NCI-H2171 treated with DMSO at 0.1 percent for 48 hours (cell line): ENCODE measurements at regions not wholly inside any gene's neighbourhood (a gene's known extent, or its start where the extent isn't known, plus 50 kb on each side); places are given as distances from the start of the nearest gene placed in this dataset.
"Not testable (repeated sequence)": the region's sequence is repeated elsewhere in the genome, so short reads cannot be mapped to it uniquely, and the experiment has no call there.

Source experiments
- DNase-seq: peaks from one replicate; lab custom pipeline; 2025; lab: John Stamatoyannopoulos, UW

GRCh38 chr13:44748439-44748838, 172.3 kb upstream of the TSC22D1 start:
- no peak for DNase-seq

GRCh38 chr13:44747179-44747578, 171.0 kb upstream of the TSC22D1 start:
- DNase-seq, result no peak

- DNase-seq, result no peak
These were observed 170.6 kb upstream of the TSC22D1 start for GRCh38 chr13:44746690-44747089.

- DNase-seq, result no peak
These were observed 168.9 kb upstream of the TSC22D1 start for GRCh38 chr13:44744880-44745633.

- no peak for DNase-seq
These were observed 163.4 kb upstream of the TSC22D1 start for GRCh38 chr13:44739539-44739938.

DNA sequence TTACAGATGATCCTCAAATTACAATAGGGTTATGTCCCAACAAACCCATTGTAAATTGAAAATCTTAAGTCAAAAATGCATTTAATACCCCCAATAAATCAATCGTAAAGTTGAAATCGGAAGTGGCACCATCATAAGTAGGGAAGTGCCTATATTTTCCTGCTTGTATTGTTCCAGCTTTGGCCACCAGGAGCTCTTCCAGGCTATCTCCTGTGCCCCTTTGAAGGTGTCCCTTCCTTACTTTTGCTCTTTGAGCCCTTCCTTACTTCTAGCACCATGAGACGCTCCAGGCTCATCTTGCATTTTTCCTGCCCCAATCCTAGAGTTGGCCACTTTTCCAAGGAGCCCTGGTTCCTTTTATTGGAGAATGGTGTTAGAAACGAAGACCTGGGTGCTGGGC, 163.0 kb upstream of the TSC22D1 start:
- DNase-seq, result no peak

DNA sequence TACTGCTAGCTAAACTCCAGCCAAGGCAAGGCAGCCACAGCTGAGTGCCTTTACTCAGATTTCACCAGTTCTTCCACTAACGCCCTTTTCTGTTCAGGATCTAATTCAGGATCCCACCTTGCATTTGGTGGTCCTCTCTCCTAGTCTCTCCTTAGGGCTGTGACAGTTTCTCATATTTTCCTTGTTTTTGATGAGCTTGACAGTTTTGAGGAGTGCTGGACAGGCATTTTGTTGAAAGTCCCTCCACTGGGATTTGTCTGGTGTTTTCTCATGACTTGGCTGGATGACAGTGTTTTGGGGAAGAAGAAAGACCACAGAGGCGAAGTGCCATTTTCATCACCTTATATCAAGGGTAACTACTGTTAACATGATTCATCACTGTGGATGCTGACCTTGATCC, 162.3 kb upstream of the TSC22D1 start:
- DNase-seq, result no peak

GRCh38 chr13:44735806-44736205, 159.7 kb upstream of the TSC22D1 start:
- no peak for DNase-seq

DNA sequence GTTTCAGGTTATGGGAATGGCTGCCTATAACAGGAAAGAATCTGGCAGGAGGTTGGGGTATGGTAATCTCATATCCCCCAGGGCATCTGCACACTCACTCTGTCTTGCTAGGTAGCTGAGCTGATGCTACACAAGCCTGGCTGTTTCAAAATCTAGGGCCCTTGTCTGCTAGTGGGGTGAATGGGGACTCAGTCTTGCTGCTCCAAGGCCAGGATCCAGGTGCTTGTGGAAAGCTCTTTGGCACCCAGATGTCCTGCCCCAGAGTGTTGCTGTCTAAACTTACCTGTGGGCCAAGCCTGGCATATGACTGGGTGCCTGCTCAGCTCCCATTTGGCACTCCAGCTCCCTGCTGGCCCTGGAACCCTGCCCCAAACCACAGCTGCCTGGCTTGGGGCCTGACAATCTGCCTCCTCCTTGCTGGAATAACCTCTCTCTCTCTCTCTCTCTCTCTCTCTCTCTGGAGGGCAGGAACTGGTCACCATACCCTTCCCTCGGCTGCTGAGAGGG, 158.1 kb upstream of the TSC22D1 start:
- DNase-seq, result peak; percentile 87

- no peak for DNase-seq
These were observed 156.5 kb upstream of the TSC22D1 start for GRCh38 chr13:44732503-44733098.

DNA sequence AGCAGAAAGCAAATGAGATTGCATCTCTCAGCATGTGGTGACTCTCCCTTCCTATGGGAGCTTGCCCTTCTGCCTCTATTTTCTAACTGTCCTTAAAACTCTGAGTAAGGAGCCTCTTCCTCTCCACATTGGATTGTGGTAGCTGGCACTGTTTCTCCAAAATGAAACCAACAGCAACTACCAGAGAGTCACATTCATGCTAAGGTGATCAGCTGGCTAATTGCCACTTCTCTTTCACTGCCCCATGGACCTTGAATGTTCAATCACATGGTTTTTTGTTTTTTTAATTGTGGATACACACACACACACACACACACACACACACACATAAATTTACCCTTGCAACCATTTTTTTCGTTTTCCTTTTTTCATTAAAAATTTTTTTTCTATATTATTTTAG, 154.7 kb upstream of the TSC22D1 start:
- DNase-seq, result no peak

GRCh38 chr13:44730099-44730498, 154.0 kb upstream of the TSC22D1 start:
- DNase-seq, result no peak

GRCh38 chr13:44727591-44727990, 151.5 kb upstream of the TSC22D1 start:
- not testable (repeated sequence) for DNase-seq

DNA sequence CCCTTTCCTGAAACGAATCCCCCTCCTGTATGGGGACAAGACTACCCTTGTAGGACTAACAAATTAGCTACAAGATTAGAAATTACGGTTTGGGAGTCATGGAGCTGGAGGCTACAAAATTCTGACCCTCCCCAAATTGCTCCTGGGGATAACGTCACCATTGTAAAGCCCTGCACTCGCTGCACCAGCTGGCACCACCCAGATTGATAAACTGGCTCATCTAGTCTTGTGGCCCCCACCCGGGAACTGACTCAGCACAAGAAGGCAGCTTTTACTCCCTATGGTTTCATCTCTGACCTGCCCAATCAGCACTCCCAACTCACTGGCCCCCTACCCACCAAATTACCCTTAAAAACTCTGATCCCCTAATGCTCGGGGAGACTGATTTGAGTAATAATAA, 150.6 kb upstream of the TSC22D1 start:
- peak; percentile 34 for DNase-seq

DNA sequence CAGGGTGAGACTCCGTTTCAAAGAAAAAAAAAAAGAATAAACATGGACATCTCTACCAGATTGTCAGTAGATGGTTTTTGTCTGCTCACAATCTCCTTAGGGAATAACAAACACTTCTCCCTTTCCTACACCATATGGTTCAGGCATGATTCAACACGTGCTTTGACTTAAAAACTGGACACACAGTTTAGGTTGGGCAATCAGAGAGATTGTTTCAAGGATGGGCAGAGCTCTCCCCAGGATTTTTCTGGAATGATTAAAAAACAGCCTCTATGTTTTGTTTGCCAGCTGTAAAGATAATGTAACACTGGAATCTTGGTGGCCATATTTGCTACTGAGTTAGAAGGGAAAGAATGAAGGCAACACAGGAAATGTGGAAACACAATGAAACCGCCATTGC, 150.1 kb upstream of the TSC22D1 start:
- DNase-seq, result peak; percentile 83

DNA sequence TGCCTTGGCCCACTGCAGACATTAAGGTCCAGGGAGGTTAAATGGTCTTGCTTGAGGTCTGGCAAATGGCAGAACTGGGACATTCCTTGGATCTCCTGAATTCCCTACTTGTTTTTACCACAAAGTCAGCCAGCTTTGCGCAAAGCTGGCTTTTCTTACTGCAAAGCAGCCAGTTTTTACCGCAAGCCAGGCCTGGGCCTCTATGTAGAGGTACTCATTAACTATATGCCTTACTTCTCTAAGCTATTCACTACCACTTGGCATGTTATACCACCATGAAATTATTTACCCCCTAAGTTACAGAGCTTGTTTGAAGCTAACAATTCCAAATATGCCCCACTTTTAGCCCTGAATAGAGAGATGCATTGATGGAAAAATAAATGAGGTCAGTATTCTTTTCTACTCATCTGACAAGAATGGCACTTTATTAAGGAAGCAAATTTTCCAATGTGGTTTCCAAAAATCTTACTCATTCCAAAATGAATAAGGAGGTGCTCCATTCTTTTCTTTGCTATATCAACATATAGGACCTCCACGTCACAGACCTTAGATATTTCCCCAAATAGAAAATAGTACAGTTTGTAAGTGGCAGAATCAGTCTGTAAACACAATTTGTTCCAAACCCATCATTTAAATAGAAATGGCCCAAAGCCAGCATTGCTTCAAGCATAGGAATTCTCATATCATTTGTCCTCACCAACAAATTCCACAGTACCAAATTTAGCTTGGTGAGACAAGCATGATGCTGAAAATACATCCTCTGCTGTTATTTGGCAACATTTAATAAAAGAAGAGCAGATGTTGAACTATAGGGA, 143.9 kb upstream of the TSC22D1 start:
- no peak for DNase-seq

- DNase-seq, result no peak
These were observed 142.3 kb upstream of the TSC22D1 start for GRCh38 chr13:44718467-44718866.

- DNase-seq, result peak; percentile 24
These were observed 139.4 kb upstream of the TSC22D1 start for GRCh38 chr13:44715287-44716230.

GRCh38 chr13:44713788-44714469, 137.8 kb upstream of the TSC22D1 start:
- no peak for DNase-seq

GRCh38 chr13:44711706-44712105, 135.6 kb upstream of the TSC22D1 start:
- no peak for DNase-seq

DNA sequence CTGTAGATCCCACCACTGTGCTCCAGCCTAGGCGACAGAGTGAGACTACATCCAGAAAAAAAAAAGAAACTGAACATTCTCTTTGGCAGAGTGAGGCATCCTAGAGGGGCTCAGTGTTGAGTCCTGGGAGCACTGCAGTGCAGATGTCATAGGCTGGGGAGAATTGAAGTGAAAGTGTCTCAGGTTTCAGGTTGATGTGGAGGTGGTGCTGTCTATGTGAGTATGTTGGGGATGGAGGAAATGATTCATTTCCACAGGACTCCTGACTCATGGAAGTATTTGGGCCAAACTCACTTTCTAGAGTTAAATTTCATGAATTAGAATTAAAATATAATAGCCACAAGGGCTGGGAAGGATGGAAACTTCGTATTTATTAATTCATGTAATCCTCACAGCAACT, 134.4 kb upstream of the TSC22D1 start:
- DNase-seq, result peak; percentile 78
